Epidermal melanocyte (primary cell): ENCODE measurements at regions not wholly inside any gene's neighbourhood (a gene's known extent, or its start where the extent isn't known, plus 50 kb on each side); places are given as distances from the start of the nearest gene placed in this dataset.
"Not testable (repeated sequence)": the region's sequence is repeated elsewhere in the genome, so short reads cannot be mapped to it uniquely, and the experiment has no call there.

Source experiments
- DNase-seq: peaks from one replicate; pipeline ENCODE4 v3.0.0; 2011; ENCODE audit warnings: low spot score; ENCODE audit not compliant: insufficient read length

GRCh38 chr6:11486959-11487358 lies 50.6 kb upstream of the TMEM170B start:
- DNase-seq, result no peak

GRCh38 chr6:11486486-11486885 lies 51.1 kb upstream of the TMEM170B start:
- DNase-seq, result no peak

DNA sequence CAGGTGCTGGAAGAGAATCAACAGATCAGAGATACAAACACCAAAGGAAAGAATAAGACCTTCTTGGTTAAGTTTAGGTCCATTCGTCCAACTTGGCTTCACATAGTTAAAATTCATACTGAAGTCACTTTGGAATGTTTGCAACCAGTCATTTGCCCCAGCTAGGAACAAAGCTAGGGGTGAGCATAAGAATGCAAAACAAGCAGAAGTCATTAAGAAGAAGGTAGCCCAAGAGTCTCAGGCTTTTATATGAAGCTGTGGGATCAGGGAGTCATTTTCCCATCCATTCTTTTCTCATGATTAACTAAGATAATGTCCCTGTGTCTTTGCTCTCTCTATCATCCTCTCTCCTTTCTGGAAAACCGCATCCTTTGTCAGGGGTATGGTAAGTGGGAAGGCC lies 51.5 kb upstream of the TMEM170B start:
- DNase-seq, result no peak

DNA sequence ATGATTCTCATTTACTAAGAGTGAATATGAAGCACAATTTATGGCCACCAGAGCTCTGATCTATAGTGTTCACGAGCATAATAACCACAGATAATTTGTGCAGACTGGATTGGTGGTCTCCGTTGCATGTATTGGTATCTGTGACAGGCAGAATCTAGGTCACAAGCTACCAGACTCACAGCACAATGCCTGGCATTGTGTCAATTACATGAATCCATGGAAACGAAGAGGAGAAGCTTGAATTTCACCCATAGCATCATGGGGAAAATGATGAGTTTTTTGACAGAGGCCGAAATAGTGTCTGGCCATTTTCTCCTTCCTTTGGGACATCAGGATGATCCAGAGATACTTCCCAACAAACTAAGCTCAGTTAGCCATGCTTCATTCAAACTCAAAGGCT lies 52.3 kb upstream of the TMEM170B start:
- no peak for DNase-seq

- DNase-seq, result no peak
These were observed 53.1 kb upstream of the TMEM170B start for GRCh38 chr6:11484441-11484840.

DNA sequence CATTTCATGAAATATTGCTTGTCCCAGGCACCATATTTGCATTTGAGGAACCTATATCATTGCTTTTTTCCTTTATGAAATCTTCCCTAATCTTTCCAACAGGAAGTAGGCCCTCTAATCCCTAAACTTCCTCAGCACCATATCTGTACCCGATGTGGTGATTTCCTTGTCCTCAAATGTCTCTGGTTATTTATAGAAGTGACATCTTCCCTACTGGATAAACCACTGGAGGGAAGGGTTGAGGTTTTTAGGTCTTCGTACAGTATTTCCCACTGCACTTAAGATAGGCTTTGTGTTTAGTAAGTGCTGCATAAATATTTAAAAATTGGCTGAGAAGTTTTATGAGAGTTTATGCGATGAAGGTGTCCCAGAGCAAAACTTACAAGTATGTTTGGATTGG lies 54.9 kb upstream of the TMEM170B start:
- DNase-seq, result no peak

DNA sequence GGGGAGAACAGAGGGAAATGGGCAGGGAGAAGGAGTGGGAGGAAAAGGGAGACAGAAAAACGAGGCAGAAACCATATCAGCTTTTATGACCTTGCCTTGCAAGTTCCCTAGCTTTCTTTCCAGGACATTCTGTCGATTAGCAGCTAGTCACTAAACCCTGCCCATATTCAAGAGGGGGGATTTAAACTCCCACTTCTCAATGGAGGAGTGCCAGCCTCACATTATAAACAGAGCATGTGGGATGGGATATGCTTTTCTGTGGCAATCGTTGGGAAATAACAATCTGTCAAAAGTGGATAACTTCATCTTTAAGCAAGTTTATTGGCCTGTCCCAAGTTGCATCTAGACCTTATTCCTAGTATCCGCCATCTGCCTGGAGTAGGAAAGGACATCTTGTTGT lies 57.0 kb upstream of the TMEM170B start:
- DNase-seq, result no peak

GRCh38 chr6:11479296-11479695 lies 58.3 kb upstream of the TMEM170B start:
- no peak for DNase-seq

- no peak for DNase-seq
These were observed 59.0 kb upstream of the TMEM170B start for GRCh38 chr6:11478586-11478985.

- DNase-seq, result no peak
These were observed 62.5 kb upstream of the TMEM170B start for GRCh38 chr6:11475016-11475415.

DNA sequence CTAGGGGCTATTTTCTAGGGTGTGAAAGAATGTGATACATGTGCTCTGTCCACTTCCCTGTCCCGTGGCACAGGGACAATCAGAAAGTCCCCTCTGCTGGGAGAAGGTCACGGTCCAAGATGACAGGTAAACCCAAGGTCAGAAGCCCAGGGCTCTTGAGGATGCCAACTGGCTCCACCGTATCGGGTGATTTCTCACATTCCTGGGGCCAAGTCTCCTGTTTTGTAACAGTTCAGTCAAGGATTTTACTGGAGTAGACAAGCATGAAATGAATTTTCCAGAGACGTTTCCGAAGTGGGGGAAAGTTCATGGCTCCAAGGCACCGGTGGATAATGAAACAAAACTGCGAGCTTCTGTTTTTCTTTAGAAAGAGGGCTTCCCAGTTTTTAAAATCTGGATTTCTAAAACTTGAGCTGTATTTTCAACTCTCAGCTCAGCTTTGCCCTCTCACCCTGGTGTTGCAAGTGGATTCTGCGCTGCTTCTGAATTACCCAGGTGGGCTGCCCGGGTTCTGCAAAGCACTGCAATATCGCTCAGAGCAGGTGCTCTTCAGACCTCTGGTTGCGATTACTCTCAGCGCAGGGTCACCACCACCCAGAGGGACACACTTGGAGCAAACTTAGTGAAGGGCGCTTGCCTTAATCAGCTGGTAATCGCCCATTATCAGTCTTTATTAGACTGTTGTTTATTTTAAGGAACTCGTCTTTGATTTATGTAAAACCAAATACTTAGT lies 64.4 kb upstream of the TMEM170B start:
- no peak for DNase-seq

DNA sequence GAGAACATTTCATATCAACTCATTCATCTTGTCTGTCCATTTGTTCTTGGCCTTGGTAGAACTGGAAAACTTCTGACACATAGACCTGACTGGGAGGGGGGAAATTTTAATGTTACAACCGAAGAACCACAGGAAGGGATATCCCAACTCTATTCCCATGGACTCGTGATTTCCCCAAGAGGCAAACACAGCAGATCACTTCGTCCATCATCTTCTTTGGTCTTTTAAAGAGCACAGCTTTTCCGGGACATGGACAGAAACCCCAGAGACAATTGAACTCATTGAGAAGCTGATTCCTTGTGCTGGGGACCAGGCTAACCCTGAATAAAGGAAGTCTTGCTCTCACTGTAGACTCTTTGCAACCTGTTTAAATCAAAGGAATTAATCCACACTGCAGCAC lies 66.3 kb upstream of the TMEM170B start:
- no peak for DNase-seq

- DNase-seq, result no peak
These were observed 67.9 kb upstream of the TMEM170B start for GRCh38 chr6:11469684-11470083.

GRCh38 chr6:11468271-11468670 lies 69.3 kb upstream of the TMEM170B start:
- not testable (repeated sequence) for DNase-seq

DNA sequence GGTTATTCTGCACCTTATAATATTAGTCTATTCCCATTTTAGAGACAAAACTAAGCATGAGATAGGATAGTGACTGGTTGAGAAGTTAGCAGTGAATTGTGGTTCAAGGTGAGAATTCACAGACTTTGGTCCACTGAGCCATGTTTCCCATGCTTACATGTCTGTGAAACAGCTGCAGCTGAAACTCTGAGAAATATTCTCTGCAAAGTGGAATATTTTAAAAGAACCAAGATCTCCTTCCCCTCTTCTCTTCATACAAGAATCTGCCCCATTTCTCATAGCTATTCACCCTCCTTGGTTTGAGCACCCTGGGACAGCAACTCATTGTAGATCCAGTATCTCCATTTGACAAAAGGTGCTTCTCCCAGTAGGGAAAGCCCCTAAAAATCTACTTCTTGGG lies 70.2 kb upstream of the TMEM170B start:
- DNase-seq, result no peak

DNA sequence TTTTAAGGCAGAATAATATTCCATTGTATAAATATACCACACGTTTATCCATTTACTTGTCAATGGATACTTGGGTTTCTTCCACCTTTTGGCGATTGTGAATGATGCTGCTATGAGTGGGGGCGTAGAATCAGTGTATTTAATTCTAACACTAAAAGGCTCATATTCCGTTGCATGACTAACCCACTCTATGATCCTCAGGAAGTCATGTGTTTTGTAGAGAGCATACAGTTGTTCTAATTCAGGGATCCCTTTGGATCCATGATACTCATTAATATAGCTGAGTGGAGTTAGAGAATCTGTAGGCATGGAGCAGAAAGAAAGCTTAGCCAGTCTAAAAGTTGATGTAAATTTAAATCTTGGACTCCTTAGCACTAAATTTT lies 74.2 kb upstream of the TMEM170B start:
- DNase-seq, result no peak

DNA sequence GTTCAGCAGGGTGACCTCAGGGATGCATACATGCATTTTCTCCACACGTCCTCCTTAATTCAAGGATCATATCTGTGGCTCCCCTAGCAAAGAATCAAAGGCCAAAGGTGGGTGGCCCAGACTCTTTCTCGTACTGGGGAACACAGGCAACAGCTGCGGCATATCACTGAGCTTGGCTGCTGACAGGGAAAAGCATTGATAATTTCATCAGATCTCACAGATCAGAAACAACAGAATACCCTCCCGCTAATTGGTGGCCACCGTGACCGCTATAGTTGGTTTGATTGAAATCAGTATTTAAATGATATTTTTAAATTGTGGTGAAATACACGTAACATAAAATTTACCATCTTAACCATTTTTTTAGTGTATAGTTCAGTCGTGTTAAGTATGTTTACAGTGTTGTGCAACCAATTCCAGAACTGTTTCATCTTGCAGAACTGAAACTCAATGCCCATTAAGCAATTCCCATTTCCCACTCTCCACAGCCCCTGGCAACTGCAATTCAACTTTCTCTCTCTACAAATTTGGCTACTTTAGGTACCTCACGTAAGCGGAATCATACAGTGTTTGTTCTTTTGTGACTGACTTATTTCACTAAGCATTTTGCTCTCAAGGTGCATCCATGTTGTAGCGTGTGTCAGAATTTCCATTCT lies 74.7 kb upstream of the TMEM170B start:
- no peak for DNase-seq

DNA sequence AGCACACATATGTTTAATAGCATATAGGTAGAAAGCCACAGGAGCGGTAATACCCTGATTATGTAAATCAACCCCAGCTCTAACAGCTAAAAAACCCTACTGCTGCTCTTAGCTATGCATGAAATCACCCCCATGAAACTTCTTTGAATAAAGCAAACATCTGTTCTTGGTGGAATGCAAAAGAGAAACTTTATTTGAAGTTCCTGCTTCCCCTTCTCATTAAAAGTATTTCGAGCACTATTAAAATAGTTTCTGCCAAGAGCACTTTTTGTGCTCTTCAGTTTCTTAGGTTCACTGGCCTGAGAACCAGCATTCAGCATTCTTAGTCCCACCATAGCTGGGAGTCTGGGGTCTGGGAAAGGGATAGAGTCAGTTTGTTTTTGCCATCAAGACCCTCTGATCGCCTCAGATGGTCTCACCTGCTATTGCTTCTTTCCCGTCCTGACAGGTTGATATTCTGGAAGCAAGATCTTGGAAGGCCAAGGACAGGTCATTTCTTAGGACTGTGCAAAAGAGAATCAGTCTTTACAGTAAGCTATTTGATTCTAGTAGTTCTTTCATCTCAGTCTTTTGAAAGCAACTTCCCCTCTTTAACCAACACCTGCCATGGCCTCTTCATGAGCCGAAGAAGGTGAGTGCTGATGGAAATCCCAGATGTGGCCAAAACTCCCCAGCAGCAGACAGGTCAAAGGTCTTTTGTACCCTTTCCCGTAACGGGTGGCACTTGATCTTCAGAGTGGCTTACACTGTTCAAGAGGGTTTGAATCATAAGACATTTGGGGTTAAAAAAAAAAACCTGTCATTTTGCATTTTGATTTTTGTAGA lies 76.5 kb upstream of the TMEM170B start:
- DNase-seq, result no peak

DNA sequence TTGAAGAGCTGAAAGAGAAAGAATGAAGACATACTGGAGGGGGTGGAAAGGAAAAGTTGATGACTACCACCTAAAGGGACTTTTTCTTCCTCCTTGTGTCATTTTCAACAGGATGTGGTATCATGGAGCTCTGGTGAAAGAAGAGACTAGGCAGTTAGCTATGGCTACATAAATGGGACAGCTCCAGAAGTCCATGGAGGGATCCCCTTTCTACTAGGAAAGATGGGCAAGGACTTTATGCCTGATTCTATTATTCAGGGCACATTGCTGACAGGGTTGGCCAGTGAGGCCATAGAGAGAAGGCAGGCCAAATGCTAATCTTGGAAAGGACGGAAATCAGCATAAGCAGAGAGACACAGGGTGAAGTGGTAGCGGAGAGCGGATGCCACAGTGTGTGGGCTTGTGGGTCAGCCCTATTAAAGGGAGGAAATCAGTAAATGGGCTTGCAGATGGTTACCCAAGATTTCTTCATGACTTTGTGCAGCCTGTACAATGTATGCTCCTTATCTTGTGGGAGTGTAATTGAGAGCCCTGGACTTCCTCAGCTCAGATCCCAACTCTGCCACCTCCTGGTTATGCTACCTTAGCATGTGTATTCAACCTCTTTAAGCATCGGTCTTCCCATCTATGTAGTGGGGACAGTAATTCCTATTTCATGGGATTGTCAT lies 77.4 kb upstream of the TMEM170B start:
- DNase-seq, result no peak

DNA sequence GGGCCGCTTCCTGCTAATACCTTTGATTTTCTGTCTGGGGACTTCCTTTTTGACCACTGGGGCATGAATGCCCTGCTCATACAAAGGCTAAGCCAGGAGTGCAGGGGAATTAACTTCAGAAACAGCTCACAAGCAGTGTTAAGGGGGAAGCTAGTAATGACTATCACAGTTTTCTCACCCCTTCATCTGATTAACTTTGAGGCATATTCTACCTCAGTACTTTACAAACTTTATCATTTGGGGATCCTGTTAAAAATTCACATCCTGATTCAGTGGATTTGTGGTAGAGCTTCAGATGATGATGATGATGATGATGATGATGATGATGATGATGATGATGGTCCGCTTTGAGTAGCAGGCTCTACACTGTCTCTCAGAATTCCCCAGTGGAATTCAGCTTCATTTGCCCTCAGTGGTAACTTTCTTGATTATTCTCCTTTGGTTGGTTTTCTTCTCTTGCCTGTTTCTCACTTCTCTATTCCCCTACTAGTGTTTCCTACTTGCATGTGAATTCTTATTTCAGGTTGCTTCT lies 78.4 kb upstream of the TMEM170B start:
- no peak for DNase-seq

DNA sequence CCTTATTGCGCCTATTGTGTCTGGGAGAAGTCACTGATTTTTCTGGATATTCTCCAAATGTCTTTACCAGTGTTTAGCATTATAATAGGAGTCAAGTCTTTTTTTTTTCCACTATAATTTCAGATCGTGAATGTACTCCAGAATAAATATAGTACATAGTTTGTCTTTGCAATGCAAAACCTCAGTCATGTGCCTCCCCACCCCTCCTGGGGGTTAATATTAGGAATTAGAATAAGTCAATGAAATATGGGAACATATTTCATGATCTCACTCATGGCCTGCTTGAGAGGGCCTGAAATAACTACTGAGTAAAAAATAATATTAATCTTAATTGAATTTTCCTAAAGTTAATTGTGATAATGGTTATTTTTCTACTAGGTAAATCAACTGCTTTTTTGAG lies 79.0 kb upstream of the TMEM170B start:
- DNase-seq, result no peak

DNA sequence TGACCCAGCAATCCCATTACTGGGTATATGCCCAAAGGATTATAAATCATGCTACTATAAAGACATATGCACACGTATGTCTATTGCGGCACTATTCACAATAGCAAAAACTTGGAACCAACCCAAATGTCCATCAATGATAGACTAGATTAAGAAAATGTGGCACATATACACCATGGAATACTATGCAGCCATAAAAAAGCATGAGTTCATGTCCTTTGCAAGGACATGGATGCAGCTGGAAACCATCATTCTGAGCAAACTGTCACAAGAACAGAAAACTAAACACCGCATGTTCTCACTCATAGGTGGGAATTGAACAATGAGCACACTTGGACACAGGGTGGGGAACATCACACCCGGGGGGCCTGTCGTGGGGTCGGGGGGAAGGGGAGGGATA lies 80.1 kb upstream of the TMEM170B start:
- DNase-seq, result not testable (repeated sequence)
